ENCODE measurements at regions not wholly inside any gene's neighbourhood (a gene's known extent, or its start where the extent isn't known, plus 50 kb on each side); places are given as distances from the start of the nearest gene placed in this dataset.

DNA sequence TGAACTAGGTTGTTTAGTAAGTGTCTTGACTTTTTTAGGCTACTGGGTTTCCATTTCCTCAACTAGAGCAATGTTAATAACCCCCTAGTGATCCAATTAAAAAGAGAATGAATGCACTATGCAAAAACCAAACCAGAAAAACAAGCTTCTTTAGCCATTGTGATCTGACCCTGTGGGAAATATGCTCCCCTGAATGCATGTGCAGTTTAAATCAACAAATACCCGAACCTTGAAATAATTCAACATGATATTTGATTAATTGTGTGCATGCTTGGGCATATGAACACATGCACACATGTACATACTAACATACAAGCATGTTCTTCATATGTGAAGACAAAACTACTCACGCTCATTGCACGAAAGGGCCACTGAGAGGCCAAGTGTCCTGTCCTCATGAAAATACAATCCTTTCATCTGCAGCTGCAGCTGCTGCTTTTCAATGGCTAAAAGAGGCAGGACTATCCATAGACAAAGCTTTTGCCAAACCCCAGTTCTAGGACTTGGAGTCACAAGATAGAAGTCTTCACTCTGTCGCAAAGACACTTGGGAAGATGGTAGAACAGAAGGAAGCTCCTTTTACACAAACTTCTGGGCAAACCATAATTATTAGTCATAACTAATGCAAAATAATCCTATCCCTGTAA is 207.1 kb upstream of the POU3F2 start:
- Histone ChIP-seq H3K36me3 (ENCODE audit: control insufficient read depth in 2 of 2, insufficient read depth in 2 of 2, low read length in 2 of 2) (no peaks in the 10 kb centered on the region), H3K4me3 (ENCODE audit: low read length in 2 of 2) (no peak overlapping the region), H3K4me1 (ENCODE audit: control insufficient read depth in 2 of 2, insufficient read depth in 2 of 2, low read length in 2 of 2) (no peaks in the 10 kb centered on the region), H3K27me3 (ENCODE audit: control insufficient read depth in 2 of 2, insufficient read depth in 2 of 2, low read length in 2 of 2) (no peaks in the 10 kb centered on the region), H3K27ac (ENCODE audit: low read depth in 2 of 2, low read length in 2 of 2) (no peak overlapping the region), H3K9ac (ENCODE audit: low read depth in 1 of 2, low read length in 2 of 2) (no peak overlapping the region), H3K9me3 (ENCODE audit: control insufficient read depth in 2 of 2, low read length in 2 of 2) (no peaks in the 10 kb centered on the region)

GRCh38 chr6:98633886-98634285 is 200.5 kb upstream of the POU3F2 start:
- Histone ChIP-seq H3K27me3 (ENCODE audit: control insufficient read depth in 2 of 2, insufficient read depth in 2 of 2, low read length in 2 of 2) (no peaks in the 10 kb centered on the region), H3K4me1 (ENCODE audit: control insufficient read depth in 2 of 2, insufficient read depth in 2 of 2, low read length in 2 of 2) (no peaks in the 10 kb centered on the region), H3K9me3 (ENCODE audit: control insufficient read depth in 2 of 2, low read length in 2 of 2) (no peaks in the 10 kb centered on the region), H3K36me3 (ENCODE audit: control insufficient read depth in 2 of 2, insufficient read depth in 2 of 2, low read length in 2 of 2) (no peaks in the 10 kb centered on the region), H3K27ac (ENCODE audit: low read depth in 2 of 2, low read length in 2 of 2) (no peak overlapping the region), H3K4me3 (ENCODE audit: low read length in 2 of 2) (no peak overlapping the region), H3K9ac (ENCODE audit: low read depth in 1 of 2, low read length in 2 of 2) (no peak overlapping the region)

GRCh38 chr6:98634569-98634968 is 199.8 kb upstream of the POU3F2 start:
- no peaks in the 10 kb centered on the region for H3K36me3 ChIP-seq (ENCODE audit: control insufficient read depth in 2 of 2, insufficient read depth in 2 of 2, low read length in 2 of 2)
- no peak overlapping the region for H3K27ac ChIP-seq (ENCODE audit: low read depth in 2 of 2, low read length in 2 of 2)
- H3K4me1 ChIP-seq (ENCODE audit: control insufficient read depth in 2 of 2, insufficient read depth in 2 of 2, low read length in 2 of 2): no peaks in the 10 kb centered on the region
- no peak overlapping the region for H3K9ac ChIP-seq (ENCODE audit: low read depth in 1 of 2, low read length in 2 of 2)
- no peaks in the 10 kb centered on the region for H3K27me3 ChIP-seq (ENCODE audit: control insufficient read depth in 2 of 2, insufficient read depth in 2 of 2, low read length in 2 of 2)
- no peaks in the 10 kb centered on the region for H3K9me3 ChIP-seq (ENCODE audit: control insufficient read depth in 2 of 2, low read length in 2 of 2)
- H3K4me3 ChIP-seq (ENCODE audit: low read length in 2 of 2): no peak overlapping the region

DNA sequence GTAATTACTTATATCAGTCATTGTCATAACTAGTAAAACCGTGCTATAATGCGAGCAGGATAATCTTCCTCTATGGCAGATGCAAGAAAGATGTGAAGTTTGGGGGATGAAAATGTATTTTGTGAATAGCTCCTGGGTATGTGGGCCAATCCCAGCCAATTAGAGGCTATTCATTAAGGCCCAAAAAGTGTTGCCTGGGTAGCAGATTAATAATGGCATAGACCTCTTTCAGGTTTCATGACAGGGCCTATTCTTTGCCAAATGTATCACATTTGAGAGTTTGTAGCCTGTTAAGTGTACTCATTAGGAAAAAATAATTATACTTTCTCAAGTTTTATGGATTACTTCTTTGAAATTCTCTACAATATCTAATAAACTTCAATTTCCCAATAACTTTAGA is 199.2 kb upstream of the POU3F2 start:
- Histone ChIP-seq H3K27ac (ENCODE audit: low read depth in 2 of 2, low read length in 2 of 2) (no peak overlapping the region), H3K9me3 (ENCODE audit: control insufficient read depth in 2 of 2, low read length in 2 of 2) (no peaks in the 10 kb centered on the region), H3K36me3 (ENCODE audit: control insufficient read depth in 2 of 2, insufficient read depth in 2 of 2, low read length in 2 of 2) (no peaks in the 10 kb centered on the region), H3K4me3 (ENCODE audit: low read length in 2 of 2) (no peak overlapping the region), H3K27me3 (ENCODE audit: control insufficient read depth in 2 of 2, insufficient read depth in 2 of 2, low read length in 2 of 2) (no peaks in the 10 kb centered on the region), H3K9ac (ENCODE audit: low read depth in 1 of 2, low read length in 2 of 2) (no peak overlapping the region), H3K4me1 (ENCODE audit: control insufficient read depth in 2 of 2, insufficient read depth in 2 of 2, low read length in 2 of 2) (no peaks in the 10 kb centered on the region)

DNA sequence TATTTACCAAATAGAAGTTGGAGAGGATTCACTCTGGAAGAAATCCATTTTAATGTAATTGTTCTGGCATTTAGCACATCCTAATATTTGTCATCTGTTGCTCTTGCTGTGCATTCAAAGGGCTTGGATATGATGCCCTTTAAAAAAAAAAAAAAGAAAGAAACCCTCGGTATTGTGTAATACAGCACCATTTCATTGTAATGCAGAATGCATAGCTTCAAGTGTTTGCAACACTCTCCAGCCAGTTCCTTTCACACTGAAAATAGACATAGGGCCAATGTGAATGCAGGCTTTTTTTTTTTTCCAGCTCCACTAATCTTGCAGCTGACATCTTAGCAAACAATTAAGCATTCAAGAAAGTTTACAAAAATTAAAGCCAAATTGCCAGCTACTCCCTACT is 197.4 kb upstream of the POU3F2 start:
- H3K9ac ChIP-seq (ENCODE audit: low read depth in 1 of 2, low read length in 2 of 2): no peak overlapping the region
- no peaks in the 10 kb centered on the region for H3K4me1 ChIP-seq (ENCODE audit: control insufficient read depth in 2 of 2, insufficient read depth in 2 of 2, low read length in 2 of 2)
- H3K36me3 ChIP-seq (ENCODE audit: control insufficient read depth in 2 of 2, insufficient read depth in 2 of 2, low read length in 2 of 2): no peaks in the 10 kb centered on the region
- H3K27ac ChIP-seq (ENCODE audit: low read depth in 2 of 2, low read length in 2 of 2): no peak overlapping the region
- H3K4me3 ChIP-seq (ENCODE audit: low read length in 2 of 2): no peak overlapping the region
- no peaks in the 10 kb centered on the region for H3K9me3 ChIP-seq (ENCODE audit: control insufficient read depth in 2 of 2, low read length in 2 of 2)
- no peaks in the 10 kb centered on the region for H3K27me3 ChIP-seq (ENCODE audit: control insufficient read depth in 2 of 2, insufficient read depth in 2 of 2, low read length in 2 of 2)

GRCh38 chr6:98639089-98639635 is 195.2 kb upstream of the POU3F2 start:
- Histone ChIP-seq H3K27me3 (ENCODE audit: control insufficient read depth in 2 of 2, insufficient read depth in 2 of 2, low read length in 2 of 2) (no peaks in the 10 kb centered on the region), H3K9ac (ENCODE audit: low read depth in 1 of 2, low read length in 2 of 2) (no peak overlapping the region), H3K4me3 (ENCODE audit: low read length in 2 of 2) (no peak overlapping the region), H3K9me3 (ENCODE audit: control insufficient read depth in 2 of 2, low read length in 2 of 2) (no peaks in the 10 kb centered on the region), H3K27ac (ENCODE audit: low read depth in 2 of 2, low read length in 2 of 2) (no peak overlapping the region), H3K36me3 (ENCODE audit: control insufficient read depth in 2 of 2, insufficient read depth in 2 of 2, low read length in 2 of 2) (no peaks in the 10 kb centered on the region), H3K4me1 (ENCODE audit: control insufficient read depth in 2 of 2, insufficient read depth in 2 of 2, low read length in 2 of 2) (no peaks in the 10 kb centered on the region)

DNA sequence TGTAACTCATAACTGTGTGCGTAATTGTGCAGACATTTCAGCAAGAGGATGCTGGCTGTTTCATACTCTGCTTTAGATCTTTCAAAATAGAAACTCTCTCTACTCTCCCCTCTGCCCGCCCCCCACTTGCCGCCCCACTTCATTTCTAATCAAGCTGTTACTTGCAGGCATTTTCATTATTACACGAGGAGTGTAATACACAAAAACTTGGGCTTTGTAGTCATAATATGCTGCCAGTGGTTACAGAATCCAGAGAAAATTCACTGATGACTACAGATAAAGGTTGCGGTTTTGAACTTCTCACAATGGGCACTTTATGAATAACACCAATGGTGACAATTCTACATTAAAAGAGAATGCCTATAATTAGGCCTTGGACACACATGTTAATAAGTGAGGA is 194.0 kb upstream of the POU3F2 start:
- H3K9ac ChIP-seq (ENCODE audit: low read depth in 1 of 2, low read length in 2 of 2): no peak overlapping the region
- H3K27me3 ChIP-seq (ENCODE audit: control insufficient read depth in 2 of 2, insufficient read depth in 2 of 2, low read length in 2 of 2): no peaks in the 10 kb centered on the region
- no peak overlapping the region for H3K27ac ChIP-seq (ENCODE audit: low read depth in 2 of 2, low read length in 2 of 2)
- no peaks in the 10 kb centered on the region for H3K36me3 ChIP-seq (ENCODE audit: control insufficient read depth in 2 of 2, insufficient read depth in 2 of 2, low read length in 2 of 2)
- no peaks in the 10 kb centered on the region for H3K4me1 ChIP-seq (ENCODE audit: control insufficient read depth in 2 of 2, insufficient read depth in 2 of 2, low read length in 2 of 2)
- H3K9me3 ChIP-seq (ENCODE audit: control insufficient read depth in 2 of 2, low read length in 2 of 2): no peaks in the 10 kb centered on the region
- no peak overlapping the region for H3K4me3 ChIP-seq (ENCODE audit: low read length in 2 of 2)

DNA sequence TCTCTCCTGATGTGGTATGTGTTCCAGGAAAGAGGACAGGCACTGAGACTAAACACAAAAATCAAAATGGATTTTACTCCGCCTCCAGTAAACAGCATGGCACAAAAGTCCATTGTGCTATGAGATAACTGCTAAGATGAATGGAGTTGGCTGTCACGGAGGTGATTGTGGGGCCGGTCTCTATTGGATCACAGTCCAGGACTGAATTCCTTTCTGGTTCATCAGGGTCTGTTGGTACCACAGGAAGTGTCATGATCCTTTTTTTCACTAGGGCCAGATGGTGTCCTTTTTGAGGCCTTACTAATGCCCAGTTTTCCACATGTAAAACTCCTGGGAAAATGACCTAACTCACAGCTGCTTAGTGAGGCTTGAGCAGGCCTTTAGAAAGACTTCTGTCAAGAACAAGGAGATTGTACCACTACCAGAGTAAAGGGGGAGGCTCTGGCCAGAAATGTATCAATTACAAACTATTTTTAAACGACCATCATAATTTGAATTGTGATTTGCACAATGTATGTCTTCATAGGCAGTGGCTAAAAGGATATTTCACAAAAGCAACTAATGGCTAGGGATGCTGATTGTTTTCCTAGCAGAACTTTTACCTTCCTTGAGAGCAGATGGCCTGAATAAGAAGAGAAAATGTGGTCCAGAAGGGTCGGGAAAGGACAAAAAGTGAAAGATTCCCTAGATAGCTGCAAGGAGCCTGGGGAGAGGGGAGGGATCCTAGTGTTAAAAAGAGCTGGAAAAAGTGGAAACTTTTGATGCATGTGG is 192.2 kb upstream of the POU3F2 start:
- no peaks in the 10 kb centered on the region for H3K36me3 ChIP-seq (ENCODE audit: control insufficient read depth in 2 of 2, insufficient read depth in 2 of 2, low read length in 2 of 2)
- H3K4me1 ChIP-seq (ENCODE audit: control insufficient read depth in 2 of 2, insufficient read depth in 2 of 2, low read length in 2 of 2): no peaks in the 10 kb centered on the region
- H3K9me3 ChIP-seq (ENCODE audit: control insufficient read depth in 2 of 2, low read length in 2 of 2): no peaks in the 10 kb centered on the region
- H3K4me3 ChIP-seq (ENCODE audit: low read length in 2 of 2): no peak overlapping the region
- H3K9ac ChIP-seq (ENCODE audit: low read depth in 1 of 2, low read length in 2 of 2): no peak overlapping the region
- no peak overlapping the region for H3K27ac ChIP-seq (ENCODE audit: low read depth in 2 of 2, low read length in 2 of 2)
- H3K27me3 ChIP-seq (ENCODE audit: control insufficient read depth in 2 of 2, insufficient read depth in 2 of 2, low read length in 2 of 2): no peaks in the 10 kb centered on the region

- Histone ChIP-seq H3K4me1 (ENCODE audit: control insufficient read depth in 2 of 2, insufficient read depth in 2 of 2, low read length in 2 of 2) (no peaks in the 10 kb centered on the region), H3K27ac (ENCODE audit: low read depth in 2 of 2, low read length in 2 of 2) (no peak overlapping the region), H3K9me3 (ENCODE audit: control insufficient read depth in 2 of 2, low read length in 2 of 2) (no peaks in the 10 kb centered on the region), H3K4me3 (ENCODE audit: low read length in 2 of 2) (no peak overlapping the region), H3K9ac (ENCODE audit: low read depth in 1 of 2, low read length in 2 of 2) (no peak overlapping the region), H3K36me3 (ENCODE audit: control insufficient read depth in 2 of 2, insufficient read depth in 2 of 2, low read length in 2 of 2) (no peaks in the 10 kb centered on the region), H3K27me3 (ENCODE audit: control insufficient read depth in 2 of 2, insufficient read depth in 2 of 2, low read length in 2 of 2) (no peaks in the 10 kb centered on the region)
These were observed 190.3 kb upstream of the POU3F2 start for GRCh38 chr6:98644063-98644462.

DNA sequence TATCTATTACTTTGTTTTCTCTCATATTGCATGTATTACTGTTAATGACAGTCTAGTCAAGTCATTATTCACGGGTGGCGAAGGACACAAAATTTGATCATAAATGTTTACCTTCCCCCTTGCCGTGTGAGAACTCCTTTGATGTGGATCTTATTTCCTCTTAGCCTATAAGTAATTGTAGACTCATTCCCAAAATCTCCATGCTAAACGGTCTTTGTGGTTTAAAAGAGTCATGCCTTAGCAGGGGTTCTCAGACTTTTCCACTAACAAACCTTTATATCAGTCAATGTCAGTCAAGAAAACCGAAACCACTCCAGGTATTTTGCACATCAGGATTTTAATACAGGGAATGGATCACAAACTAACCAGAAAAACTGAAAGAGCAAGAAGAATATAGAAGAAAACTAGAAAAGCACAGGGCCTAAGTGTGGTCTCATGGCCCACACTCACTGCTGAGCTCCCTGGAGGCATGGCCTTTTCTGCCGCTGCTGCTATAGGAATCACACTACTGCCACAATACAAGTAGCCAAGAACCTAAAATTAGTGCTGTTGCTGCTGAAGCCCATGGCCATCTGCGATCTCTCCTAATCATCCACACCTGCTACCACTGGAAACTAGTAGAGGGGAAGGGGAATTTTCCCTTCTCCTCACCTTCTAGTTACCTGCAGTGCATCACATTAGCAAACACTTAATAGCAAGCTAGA is 186.0 kb upstream of the POU3F2 start:
- Histone ChIP-seq H3K9ac (ENCODE audit: low read depth in 1 of 2, low read length in 2 of 2) (no peak overlapping the region), H3K4me1 (ENCODE audit: control insufficient read depth in 2 of 2, insufficient read depth in 2 of 2, low read length in 2 of 2) (no peaks in the 10 kb centered on the region), H3K27ac (ENCODE audit: low read depth in 2 of 2, low read length in 2 of 2) (no peak overlapping the region), H3K36me3 (ENCODE audit: control insufficient read depth in 2 of 2, insufficient read depth in 2 of 2, low read length in 2 of 2) (no peaks in the 10 kb centered on the region), H3K9me3 (ENCODE audit: control insufficient read depth in 2 of 2, low read length in 2 of 2) (no peaks in the 10 kb centered on the region), H3K4me3 (ENCODE audit: low read length in 2 of 2) (no peak overlapping the region), H3K27me3 (ENCODE audit: control insufficient read depth in 2 of 2, insufficient read depth in 2 of 2, low read length in 2 of 2) (no peaks in the 10 kb centered on the region)

Data from mucosa of rectum (tissue), 2 donors.